ENCODE measurements at regions not wholly inside any gene's neighbourhood (a gene's known extent, or its start where the extent isn't known, plus 50 kb on each side); places are given as distances from the start of the nearest gene placed in this dataset.
"Not testable (repeated sequence)": the region's sequence is repeated elsewhere in the genome, so short reads cannot be mapped to it uniquely, and the experiment has no call there.

DNA sequence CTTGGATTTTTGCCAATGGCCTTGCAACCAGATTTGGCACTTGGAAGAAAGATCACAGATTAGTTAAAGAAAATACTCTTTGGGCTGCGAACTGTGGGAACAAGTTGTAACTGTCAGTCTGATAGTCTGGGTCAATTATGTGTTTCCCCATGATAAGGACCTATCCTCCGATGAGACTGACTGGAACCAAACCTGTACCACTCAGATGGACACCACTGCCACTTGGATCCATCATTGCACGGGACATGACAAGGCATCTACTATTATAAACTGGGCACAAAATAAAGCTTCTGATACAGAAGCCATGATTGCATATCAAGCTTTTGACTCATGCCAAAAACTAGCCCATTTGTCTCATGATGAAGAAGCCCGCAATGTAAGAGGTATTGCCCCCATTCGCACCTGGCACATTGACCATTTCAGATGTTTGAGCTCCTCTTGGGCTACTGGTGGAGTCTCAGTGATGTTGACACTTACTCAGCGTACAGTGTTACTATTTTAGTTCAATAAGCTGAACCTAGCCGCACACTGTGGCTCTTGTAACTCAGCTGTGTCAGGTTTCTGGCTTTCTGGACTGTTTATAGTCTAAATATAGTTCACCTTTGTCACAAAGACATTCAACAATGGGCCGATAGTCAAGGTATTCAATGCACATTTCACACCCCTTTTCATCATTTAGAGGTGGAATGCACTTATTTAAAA, 179.8 kb upstream of the RBBP8 start:
- no peak for DNase-seq

- DNase-seq = not testable (repeated sequence)
These were observed 169.1 kb upstream of the RBBP8 start for GRCh38 chr18:22764005-22764404.

DNA sequence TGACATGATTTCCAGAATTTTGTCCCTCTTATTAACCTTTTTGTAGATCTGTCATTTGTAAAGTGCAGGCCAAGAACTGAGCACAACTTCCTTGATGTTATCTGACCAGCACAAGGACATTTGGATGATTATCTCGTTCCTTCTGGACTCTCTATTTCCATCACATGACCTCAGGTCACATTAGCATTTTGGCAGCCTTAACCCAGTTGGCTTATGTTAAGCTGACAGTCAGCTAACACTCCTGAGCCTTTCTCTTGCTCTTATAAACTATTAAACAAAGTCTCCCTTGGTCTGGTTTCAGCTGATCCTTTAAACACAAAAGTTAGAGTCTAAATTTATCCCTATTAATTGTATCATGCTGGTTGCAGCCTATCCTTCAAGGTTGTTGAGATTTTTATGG, 167.2 kb upstream of the RBBP8 start:
- no peak for DNase-seq

- DNase-seq = no peak
These were observed 165.5 kb upstream of the RBBP8 start for GRCh38 chr18:22767653-22768052.

- DNase-seq = no peak
These were observed 159.2 kb upstream of the RBBP8 start for GRCh38 chr18:22773944-22774343.

GRCh38 chr18:22778996-22779395, 154.1 kb upstream of the RBBP8 start:
- DNase-seq = peak; percentile 2

DNA sequence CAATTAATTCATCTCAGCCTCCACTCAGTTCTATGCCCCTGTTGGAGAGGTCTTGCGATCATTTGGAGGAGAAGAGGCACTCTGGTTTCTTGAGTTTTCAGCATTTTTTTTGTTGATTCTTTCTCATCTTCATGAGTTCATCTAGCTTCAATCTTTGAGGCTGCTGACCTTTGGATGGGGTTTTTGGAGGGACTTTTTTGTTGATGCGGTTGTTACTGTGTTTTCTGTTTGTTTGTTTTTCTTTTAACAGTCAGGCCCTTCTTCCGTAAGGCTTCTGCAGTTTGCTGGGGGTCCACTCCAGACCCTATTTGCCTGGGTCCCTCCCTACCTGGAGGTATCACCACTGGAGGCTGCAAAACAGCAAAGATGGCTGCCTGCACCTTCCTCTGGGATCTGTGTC, 149.9 kb upstream of the RBBP8 start:
- no peak for DNase-seq

- no peak for DNase-seq
These were observed 149.5 kb upstream of the RBBP8 start for GRCh38 chr18:22783662-22784076.

- DNase-seq = no peak
These were observed 144.1 kb upstream of the RBBP8 start for GRCh38 chr18:22789052-22789451.

- peak; percentile 3 for DNase-seq
These were observed 143.5 kb upstream of the RBBP8 start for GRCh38 chr18:22789600-22789999.

GRCh38 chr18:22790545-22791309, 142.4 kb upstream of the RBBP8 start:
- no peak for DNase-seq

GRCh38 chr18:22791310-22791610, 141.9 kb upstream of the RBBP8 start:
- no peak for DNase-seq

DNA sequence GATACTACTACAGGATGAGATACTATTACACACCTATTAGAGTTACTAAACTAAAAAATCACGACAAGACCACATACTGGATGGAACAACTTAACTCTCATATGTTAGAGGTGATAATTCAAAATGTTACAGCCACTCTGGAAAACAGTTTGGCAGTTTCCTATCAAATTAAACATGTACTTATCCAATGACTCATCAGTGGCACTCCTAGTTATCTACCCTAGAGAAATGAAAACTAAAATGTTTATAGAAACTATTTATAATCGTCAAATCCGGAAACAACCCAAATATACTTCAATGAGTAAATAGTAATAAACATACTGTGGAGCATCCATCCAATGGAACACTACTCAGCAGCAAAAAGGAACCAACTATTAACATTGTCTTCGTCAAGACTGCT, 137.0 kb upstream of the RBBP8 start:
- DNase-seq = no peak

DNA sequence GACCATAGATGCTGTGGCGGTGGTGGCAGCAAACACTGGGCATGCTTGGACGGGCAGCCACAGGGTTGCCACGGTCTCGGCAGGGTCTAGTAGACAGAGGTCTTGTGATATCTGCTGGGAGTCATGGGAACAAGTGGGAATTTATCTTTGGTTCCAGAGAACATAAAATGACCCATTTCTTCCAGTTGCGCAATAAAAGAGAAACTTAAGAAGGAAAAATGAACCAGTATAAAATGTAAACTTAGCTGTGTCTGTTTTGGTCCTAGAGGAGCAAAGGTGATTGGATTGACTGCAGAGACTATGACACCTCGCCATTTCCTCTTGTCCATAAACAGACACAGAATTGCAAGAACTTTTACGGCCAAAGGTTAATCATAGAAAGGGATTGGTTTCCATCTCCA, 132.6 kb upstream of the RBBP8 start:
- no peak for DNase-seq

GRCh38 chr18:22813648-22814328, 119.3 kb upstream of the RBBP8 start:
- DNase-seq = peak; percentile 34

GRCh38 chr18:22814329-22814703, 118.8 kb upstream of the RBBP8 start:
- DNase-seq = no peak

GRCh38 chr18:22816266-22817176, 116.6 kb upstream of the RBBP8 start:
- DNase-seq = no peak

DNA sequence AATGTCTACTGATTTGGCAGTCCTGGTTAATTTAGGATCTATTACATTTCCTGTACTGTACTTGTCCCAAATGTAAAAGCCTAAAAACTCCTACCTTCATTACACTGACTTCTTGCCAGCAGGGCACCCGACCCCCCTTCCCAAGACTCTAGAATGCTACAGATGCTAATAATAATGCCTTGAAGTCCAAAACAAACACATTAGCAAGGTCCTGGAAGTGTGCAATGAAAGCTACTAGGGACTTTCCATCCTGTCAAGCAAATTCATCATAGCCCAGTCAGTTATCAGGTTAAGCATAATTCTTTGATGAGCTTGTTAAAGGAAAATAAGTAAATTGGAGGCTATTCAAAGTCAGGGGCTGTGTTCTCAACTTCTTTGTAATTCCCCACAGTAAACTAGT, 115.3 kb upstream of the RBBP8 start:
- DNase-seq = peak; percentile 2

DNA sequence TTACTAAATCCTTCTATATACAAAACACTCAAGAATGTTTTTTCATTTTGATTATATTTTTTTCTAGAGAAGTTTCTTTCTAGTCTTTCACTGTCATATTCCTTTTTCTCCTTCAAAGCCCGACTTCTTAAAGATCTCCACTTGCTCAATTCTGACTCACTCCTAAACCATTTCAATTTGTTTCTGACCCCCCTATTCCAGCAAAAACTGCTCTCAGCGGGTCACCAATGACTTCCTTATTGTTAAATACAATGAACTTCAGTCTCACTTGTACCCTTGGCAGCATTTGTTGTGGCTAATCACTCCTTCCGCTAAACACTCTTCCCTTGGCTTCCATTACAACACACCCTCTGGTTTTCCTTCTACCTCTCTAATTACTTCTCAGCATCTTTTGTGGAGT, 111.1 kb upstream of the RBBP8 start:
- peak; percentile 61 for DNase-seq

DNA sequence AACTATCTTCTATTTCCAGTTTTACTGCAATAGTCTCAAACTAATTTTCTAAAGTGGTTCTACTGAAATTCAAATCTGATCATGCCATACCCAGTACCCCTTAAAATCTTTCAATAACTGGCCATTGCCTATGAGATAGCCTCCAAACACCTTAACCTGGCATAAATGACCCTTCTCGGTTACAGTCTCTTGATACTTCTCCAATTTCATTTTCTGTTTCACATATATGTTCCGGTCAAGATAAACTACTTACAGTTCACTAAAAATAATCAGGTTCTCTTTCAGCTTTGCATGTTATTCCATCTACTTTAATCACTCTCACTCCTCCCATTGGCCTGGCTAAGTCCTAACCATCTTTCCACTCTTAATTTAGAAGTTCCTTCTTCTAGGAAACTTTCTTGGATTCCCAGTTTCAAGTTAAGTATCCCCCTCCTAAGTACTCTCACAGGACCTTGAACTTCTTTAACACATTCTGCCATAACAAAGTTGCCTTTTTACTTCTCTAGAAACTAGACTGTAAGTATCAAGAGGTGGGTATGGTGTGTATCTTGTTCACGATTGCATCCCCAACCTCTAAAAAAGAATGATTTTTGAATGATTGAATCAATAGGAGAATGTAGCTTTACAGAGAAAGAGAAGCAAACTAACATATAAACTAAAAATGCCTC, 110.2 kb upstream of the RBBP8 start:
- no peak for DNase-seq

DNA sequence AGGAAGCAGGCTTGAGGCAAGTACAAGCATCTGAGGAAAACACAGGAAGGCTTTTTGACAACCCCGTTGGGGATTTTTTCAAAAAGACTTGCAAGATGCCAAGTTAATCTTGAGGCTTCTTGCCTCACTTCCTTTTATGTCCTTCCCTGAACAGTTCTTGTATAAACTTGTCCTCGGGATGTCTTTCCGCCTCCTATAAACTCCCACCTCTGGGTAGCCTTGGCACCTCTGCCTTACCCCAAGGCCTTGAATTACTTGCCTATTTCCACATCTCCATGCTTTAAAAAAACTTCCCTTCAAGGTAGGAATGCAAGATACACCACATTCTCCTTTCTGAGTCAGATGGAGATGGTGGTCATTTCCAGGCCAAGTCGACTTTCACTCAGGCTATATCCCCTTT, 106.4 kb upstream of the RBBP8 start:
- DNase-seq = no peak

DNA sequence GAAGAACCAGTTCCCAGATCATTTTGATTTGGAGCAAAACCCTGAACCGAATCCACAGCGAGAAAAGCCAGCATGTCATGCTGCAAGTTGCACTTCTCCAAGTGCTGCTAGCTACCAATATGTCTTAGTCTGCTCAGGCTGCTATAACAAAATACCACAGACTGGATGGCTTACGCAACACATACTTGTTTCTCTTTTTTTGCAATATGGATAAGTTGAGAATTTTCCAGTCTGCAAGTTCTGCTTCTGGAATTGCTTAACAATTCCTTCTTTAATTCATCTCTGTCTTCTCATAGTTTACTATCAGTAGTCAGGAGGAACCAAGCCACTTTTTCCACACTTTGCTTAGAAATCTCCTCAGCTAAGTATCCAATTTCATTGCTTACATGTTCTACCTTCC, 105.9 kb upstream of the RBBP8 start:
- DNase-seq = no peak

- no peak for DNase-seq
These were observed 105.4 kb upstream of the RBBP8 start for GRCh38 chr18:22827741-22828140.

Data from fibroblast of skin of right biceps (primary cell).